HFFc6 (cell line): ENCODE measurements at regions not wholly inside any gene's neighbourhood (a gene's known extent, or its start where the extent isn't known, plus 50 kb on each side); places are given as distances from the start of the nearest gene placed in this dataset.

Experiments
- DNase-seq: peaks from one replicate; pipeline ENCODE4 v3.0.0-alpha.2; 2018
- H3K27ac Mint-ChIP-seq: 2 replicates; pipeline ENCODE4 v1.8.0; 2020; ENCODE audit warnings: mild to moderate bottlenecking, mixed read lengths
- H3K27me3 Mint-ChIP-seq: 2 replicates; pipeline ENCODE4 v1.8.0; 2021; ENCODE audit warnings: mild to moderate bottlenecking, moderate library complexity, mixed read lengths; ENCODE audit not compliant: insufficient read depth
- H3K36me3 Mint-ChIP-seq: 2 replicates; pipeline ENCODE4 v1.8.0; 2021; ENCODE audit warnings: low read depth, mixed read lengths
- H3K4me1 Mint-ChIP-seq: 2 replicates; pipeline ENCODE4 v1.8.0; 2020; ENCODE audit warnings: low read depth, mixed read lengths
- H3K4me3 Mint-ChIP-seq: 2 replicates; pipeline ENCODE4 v1.8.0; 2020; ENCODE audit warnings: mild to moderate bottlenecking, moderate library complexity, mixed read lengths
- H3K9me3 Mint-ChIP-seq: 2 replicates; pipeline ENCODE4 v1.8.0; 2020; ENCODE audit warnings: mild to moderate bottlenecking, mixed read lengths
- CTCF ChIP-seq: fragments of 200-600 bp; sonication (generic); IDR thresholded peaks from 2 replicates; pipeline ENCODE4 v1.5.0; 2021; ENCODE audit warnings: antibody characterized with exemption, mild to moderate bottlenecking

GRCh38 chr11:134864968-134865305 is 452.9 kb upstream of the B3GAT1 start:
- no peak overlapping the region for H3K27ac Mint-ChIP-seq
- no peak for TF ChIP-seq CTCF
- DNase-seq = no peak
- no peaks in the 10 kb centered on the region for H3K36me3 Mint-ChIP-seq
- peaks cover 5% of the 10 kb centered on the region; the same call in 1 of the 2 replicates for H3K27me3 Mint-ChIP-seq
- peaks cover 42% of the 10 kb centered on the region for H3K9me3 Mint-ChIP-seq
- H3K4me3 Mint-ChIP-seq = no peak overlapping the region
- no peaks in the 10 kb centered on the region for H3K4me1 Mint-ChIP-seq

- no peak overlapping the region for H3K27ac Mint-ChIP-seq
- H3K27me3 Mint-ChIP-seq = peaks cover 5% of the 10 kb centered on the region; the same call in 1 of the 2 replicates
- H3K4me3 Mint-ChIP-seq = no peak overlapping the region
- DNase-seq = no peak
- no peaks in the 10 kb centered on the region for H3K4me1 Mint-ChIP-seq
- peaks cover 41% of the 10 kb centered on the region for H3K9me3 Mint-ChIP-seq
- no peaks in the 10 kb centered on the region for H3K36me3 Mint-ChIP-seq
- no peak for TF ChIP-seq CTCF
Observed at GRCh38 chr11:134864233-134864967, 452.4 kb upstream of the B3GAT1 start.

- Mint-ChIP-seq H3K27ac (no peak overlapping the region), H3K27me3 (peaks cover 5% of the 10 kb centered on the region; the same call in 1 of the 2 replicates), H3K36me3 (no peaks in the 10 kb centered on the region), H3K9me3 (peaks cover 49% of the 10 kb centered on the region), H3K4me3 (no peak overlapping the region), H3K4me1 (no peaks in the 10 kb centered on the region)
- no peak for TF ChIP-seq CTCF
- DNase-seq = no peak
Observed at GRCh38 chr11:134863294-134863693, 451.3 kb upstream of the B3GAT1 start.

- H3K27ac Mint-ChIP-seq = no peak overlapping the region
- TF ChIP-seq CTCF = no peak
- no peak for DNase-seq
- H3K36me3 Mint-ChIP-seq = no peaks in the 10 kb centered on the region
- peaks cover 51% of the 10 kb centered on the region for H3K9me3 Mint-ChIP-seq
- H3K4me3 Mint-ChIP-seq = no peak overlapping the region
- no peaks in the 10 kb centered on the region for H3K4me1 Mint-ChIP-seq
- H3K27me3 Mint-ChIP-seq = peaks cover 5% of the 10 kb centered on the region; the same call in 1 of the 2 replicates
Observed at GRCh38 chr11:134862587-134863195, 450.6 kb upstream of the B3GAT1 start.

GRCh38 chr11:134862105-134862502 is 450.1 kb upstream of the B3GAT1 start:
- Mint-ChIP-seq H3K4me3 (no peak overlapping the region), H3K36me3 (no peaks in the 10 kb centered on the region), H3K27me3 (peaks cover 5% of the 10 kb centered on the region; the same call in 1 of the 2 replicates), H3K9me3 (peaks cover 55% of the 10 kb centered on the region), H3K27ac (no peak overlapping the region), H3K4me1 (no peaks in the 10 kb centered on the region)
- DNase-seq = no peak
- TF ChIP-seq CTCF = no peak
